NCI-H2081 treated with DMSO at 0.1 percent for 48 hours (cell line): ENCODE measurements at regions not wholly inside any gene's neighbourhood (a gene's known extent, or its start where the extent isn't known, plus 50 kb on each side); places are given as distances from the start of the nearest gene placed in this dataset.

Experiments
- DNase-seq: peaks from one replicate; lab custom pipeline; 2025; lab: John Stamatoyannopoulos, UW

DNA sequence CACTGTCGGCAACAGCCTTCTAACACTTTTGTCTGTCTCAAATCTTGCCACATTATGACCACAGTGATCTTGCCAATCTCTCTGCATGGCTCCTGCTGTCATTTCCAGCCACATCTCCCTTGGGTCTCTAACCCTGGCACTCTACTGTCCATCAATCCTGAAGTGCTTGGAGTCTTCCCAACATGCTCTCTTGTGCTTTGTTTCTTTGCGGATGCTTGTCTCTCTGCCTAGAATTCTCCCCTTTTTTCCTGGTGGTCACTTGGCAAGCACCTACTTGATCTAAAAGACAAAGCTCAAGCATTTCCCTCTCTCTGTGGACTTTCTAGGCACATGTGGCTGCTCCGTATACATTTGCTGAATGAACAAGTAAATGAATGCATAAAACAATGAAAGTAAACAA is 290.7 kb upstream of the MAP3K7 start:
- no peak for DNase-seq

DNA sequence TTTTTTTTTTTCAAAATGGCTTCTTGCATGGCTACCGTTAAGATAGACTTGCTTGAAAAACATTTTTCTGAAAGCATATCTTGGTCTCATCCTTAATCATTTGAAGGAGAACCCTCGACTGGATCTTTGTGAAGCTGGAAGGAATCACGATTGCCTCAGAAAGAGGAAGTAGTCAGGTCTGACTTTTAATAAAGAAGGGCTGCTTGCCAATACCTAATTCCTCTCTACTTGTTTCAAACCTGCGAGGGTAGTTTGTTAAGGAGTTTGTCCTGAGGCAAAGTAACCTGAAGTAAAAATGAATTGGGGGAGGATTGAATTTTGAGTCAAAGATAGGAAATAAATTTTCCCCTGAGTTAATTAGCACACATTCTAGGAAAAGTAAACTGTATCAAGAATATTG is 288.1 kb upstream of the MAP3K7 start:
- DNase-seq, result no peak

DNA sequence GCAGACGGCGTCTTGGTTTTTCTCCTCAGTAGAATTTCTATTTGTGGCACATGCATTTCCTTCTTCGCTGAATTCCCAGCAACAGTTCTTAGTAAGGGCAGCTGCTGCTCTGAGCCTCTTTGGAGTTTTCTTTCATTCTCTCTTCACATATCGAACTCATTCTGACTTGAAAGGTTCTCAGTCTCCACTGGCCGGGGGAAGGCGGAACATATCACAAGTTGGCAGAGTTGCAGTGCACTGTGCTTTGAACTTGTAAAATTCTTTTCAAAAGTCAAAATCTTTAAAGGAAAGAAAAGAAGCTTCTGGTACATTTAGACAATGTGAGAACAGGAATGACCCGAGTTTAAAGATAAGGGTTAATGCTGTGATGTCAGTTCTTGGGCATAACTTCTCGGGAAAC is 286.1 kb upstream of the MAP3K7 start:
- no peak for DNase-seq

DNA sequence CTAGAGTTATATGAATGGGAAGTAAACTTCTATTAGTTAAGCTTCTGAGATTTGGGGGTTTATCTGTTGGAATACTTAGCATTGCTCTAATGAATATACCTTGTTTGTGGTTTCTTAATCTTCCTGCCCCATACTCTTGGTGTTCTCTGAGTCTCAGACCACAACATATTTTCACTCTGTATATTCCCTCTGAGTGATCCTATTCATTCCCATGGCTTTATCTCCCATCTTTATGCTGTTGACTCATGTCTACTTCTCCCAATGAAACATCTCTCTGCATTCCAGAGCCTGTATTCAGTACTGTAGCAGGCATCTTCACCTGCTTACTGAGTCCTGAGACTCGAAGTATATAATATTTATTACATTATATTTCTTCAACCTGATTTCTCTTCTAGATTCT is 283.7 kb upstream of the MAP3K7 start:
- no peak for DNase-seq

GRCh38 chr6:90868656-90869055 is 281.8 kb upstream of the MAP3K7 start:
- DNase-seq, result no peak

- no peak for DNase-seq
Observed at GRCh38 chr6:90868256-90868655, 281.4 kb upstream of the MAP3K7 start.

GRCh38 chr6:90865513-90865912 is 278.6 kb upstream of the MAP3K7 start:
- DNase-seq, result no peak

DNA sequence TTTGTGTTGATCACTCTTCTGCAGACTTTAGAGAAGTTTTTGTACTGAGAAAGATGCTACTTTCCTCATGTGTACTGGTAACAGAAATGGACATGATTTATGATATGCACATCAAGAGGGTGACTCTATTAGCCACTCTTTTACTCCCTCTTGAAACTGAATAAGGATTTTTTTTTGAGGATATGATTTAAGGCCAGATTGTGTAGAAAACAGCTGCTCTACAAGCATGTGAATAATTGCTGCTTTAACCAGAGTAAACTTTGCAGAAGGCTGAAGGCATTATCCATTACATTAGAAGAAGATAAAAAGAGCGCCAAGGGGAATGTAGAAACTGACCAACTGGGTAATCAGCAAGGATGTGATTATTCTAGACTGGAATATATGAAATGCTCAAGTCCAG is 276.2 kb upstream of the MAP3K7 start:
- DNase-seq, result no peak

GRCh38 chr6:90860822-90861601 is 274.1 kb upstream of the MAP3K7 start:
- DNase-seq, result no peak

DNA sequence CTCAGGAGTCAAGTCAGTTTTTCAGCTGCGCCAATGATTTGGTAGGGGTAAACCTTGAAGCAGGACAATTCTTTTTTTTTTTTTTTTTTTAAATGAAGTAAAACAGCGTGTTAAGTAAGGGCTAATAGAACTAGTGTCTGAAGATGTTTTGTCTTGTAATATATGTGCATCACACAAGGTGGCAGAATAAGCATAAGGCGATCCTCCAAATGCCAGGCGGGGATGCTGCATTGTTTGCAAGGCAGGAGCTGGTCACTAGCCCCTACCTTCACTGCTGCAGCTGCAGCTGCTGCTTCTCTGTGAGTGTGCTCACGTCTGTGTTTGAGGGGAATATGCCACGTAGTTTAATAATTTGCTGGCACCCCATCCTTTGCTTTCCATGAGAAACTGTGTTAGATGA is 272.7 kb upstream of the MAP3K7 start:
- DNase-seq, result no peak

DNA sequence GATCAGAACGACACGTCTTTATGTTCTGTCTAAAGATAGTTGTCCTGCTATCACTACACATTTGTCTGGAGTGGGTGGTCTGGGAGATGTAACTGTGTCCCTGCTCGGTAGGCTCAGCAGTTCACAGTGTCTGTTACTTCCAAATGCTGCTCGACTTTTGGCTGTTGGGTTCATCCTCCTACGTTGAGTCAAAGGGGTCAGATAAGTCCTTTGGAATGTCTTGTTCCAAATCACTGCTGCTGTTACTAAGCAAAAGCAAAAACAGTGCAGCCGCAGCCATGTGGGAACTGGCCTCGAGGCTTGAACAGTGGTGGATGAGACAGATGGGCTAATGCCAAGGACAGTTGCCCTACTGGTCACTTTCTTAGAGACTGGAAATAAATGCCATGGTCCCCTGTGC is 272.2 kb upstream of the MAP3K7 start:
- DNase-seq, result no peak

GRCh38 chr6:90849686-90850085 is 262.8 kb upstream of the MAP3K7 start:
- DNase-seq, result no peak

DNA sequence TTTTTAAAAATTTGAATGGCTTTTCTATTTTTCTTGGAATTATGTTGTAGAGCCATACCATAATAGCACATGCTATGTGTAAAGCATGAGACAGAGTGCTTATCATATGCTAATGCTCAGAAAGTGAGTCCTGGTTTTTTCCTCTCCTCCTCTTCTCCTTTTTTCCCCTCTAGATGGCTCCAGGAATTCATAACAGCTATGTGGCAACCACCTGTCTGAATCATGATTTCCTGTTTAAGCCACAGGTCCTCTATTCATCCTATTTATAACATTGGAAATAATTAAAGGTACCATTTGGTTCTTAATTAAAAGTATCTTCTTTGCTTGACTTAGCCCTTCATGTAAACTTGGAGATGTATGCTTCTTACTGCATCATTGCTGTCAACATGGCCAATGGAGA is 260.0 kb upstream of the MAP3K7 start:
- no peak for DNase-seq

GRCh38 chr6:90835596-90836212 is 248.8 kb upstream of the MAP3K7 start:
- DNase-seq, result peak; percentile 98

DNA sequence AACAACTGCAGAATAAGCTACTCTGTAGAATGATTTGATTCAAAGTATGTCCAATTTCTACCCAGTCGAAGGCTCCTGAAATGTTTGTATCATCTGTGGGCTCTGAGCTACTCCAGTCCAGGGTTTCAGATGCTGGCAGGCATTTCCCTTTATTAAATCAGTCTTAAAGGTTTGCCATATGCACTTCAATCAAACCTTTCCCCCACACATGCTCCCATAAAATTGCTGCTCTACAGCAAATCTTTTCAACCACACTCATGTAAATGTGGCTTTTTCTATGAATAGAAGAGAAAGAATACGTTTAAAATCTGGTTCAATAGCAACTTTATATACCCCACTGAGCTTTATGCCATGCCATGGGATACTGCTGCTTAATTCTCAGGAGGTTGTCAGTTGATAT is 242.4 kb upstream of the MAP3K7 start:
- no peak for DNase-seq

- no peak for DNase-seq
Observed at GRCh38 chr6:90820436-90820835, 233.6 kb upstream of the MAP3K7 start.

- DNase-seq, result no peak
Observed at GRCh38 chr6:90819483-90819882, 232.6 kb upstream of the MAP3K7 start.

DNA sequence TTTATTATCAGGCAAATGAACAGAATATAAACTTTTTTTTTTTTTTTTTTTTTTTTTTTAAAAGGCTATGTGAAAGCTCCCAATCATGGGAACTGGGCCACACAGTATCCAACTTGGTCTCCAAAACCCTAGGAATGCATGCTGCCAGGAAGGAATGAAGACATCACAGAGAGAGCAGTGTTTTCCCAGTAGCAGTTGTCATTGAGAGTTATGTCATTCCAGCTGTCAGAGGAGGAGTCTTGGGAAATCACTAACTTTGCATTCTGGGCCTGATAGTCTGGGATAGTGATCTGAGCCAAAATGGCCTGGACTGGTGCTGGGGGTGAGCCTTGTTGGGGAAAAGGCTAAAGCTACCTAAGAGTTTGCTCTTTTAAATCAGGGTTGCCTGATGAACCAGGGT is 231.3 kb upstream of the MAP3K7 start:
- DNase-seq, result no peak

DNA sequence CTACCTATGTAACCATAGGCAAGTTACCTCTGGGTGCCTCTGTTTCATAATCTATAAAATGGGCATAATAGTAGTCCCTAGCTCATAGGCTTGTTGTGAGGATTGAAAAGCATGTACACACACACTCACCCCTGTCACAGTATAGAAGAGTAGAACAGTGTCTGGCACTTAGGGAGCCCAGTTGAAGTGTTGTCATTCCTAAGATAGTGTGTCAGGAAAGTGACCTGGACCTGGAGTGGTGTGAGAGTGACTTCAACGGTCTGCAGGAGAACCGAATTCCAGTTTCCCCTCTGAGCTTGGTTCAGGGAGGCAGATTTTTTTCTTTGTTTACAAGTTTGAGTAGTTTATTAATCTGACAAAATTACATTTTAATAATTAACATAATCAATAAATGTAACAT is 229.9 kb upstream of the MAP3K7 start:
- no peak for DNase-seq

DNA sequence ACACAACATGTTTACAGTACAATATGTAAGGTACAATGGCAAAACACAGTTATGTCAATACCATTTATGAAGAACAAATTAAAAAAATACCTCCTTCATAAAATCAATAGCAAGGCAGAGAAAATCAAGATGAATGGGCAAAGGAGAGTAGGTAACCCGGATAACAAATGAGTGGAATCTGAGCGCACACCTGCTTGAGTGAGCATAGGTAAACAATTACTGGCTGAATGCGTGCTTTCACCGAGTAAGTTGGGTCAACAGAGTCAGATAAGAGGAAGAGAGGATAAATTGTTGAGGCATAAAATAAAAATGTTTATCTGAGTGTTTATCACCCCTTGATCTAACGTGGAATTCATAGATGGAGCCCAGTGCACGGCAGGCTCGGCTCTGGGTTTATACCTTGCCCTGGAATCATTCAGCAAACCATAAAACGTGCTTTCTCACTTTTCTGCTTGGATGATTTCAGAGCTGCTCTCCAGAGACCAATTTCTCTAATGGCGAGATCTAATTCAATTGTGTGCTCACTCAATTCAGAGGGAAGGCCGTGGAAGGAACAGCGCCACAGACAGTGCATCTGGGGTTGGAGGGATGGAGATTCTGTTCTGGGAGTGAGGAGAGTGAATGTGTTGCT is 224.8 kb upstream of the MAP3K7 start:
- no peak for DNase-seq

DNA sequence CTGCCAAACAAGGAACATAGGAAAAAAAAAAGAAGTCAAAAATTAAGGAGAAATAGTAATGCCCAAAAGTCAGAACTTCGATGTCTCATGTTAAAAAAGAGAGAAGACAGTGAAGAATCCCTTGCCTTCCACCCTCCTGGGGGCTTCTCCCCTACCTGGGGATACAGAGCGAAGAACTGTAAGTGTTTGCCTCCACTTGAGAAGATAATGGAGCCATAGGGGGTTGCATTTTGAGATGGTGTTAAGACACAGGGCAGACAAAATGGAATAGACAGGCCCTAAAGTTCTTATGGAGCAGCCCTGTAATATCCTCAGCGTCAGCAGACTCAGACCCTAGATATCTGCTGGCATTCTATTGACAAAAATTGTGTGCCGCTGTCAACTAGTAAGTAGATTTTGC is 222.2 kb upstream of the MAP3K7 start:
- DNase-seq, result no peak

- DNase-seq, result no peak
Observed at GRCh38 chr6:90807791-90808701, 221.2 kb upstream of the MAP3K7 start.
